OCI-M1 (cell line): ENCODE measurements at regions not wholly inside any gene's neighbourhood (a gene's known extent, or its start where the extent isn't known, plus 50 kb on each side); places are given as distances from the start of the nearest gene placed in this dataset.

Experiments
- DNase-seq: peaks from one replicate; lab custom pipeline; 2025; lab: John Stamatoyannopoulos, UW

DNA sequence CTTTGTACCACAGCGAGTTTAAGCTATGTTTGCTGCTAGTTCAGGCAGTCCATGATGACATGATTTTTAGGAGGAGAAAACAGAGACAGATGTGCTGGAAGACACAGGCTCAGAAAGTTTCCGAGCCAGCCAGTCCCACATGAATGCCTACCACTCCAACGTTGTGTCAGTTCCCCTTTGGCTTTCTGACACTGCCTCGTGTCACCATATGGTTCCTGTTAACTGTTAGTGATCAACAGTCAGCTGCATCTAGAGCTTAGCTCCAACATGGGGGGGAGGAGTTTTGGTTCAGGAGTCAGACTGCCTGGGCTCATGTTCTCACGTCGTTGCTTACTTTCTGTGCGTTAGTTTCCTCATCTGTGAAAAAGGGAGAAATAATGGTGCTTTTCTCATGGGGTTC is 343.7 kb downstream of the MID1IP1 start:
- DNase-seq = no peak

DNA sequence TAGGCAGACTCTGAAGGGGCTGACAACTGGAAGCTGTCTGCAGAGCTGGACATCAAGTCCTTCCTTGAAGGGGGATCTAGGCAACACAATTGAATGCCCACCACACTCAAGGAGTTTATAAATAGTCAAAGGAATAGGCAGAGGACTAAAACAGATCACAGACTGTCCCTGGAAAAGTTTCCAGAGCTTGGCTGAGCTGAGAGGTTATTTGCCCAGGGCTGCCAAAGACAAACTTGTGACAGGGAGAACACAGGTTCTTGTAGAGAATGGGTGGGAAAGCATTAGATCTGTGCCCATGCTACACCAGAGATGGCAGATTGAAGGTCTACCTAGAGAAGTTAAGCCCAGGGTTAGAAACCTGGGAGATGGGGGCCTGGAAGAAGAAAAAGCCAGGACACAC is 344.6 kb downstream of the MID1IP1 start:
- no peak for DNase-seq

DNA sequence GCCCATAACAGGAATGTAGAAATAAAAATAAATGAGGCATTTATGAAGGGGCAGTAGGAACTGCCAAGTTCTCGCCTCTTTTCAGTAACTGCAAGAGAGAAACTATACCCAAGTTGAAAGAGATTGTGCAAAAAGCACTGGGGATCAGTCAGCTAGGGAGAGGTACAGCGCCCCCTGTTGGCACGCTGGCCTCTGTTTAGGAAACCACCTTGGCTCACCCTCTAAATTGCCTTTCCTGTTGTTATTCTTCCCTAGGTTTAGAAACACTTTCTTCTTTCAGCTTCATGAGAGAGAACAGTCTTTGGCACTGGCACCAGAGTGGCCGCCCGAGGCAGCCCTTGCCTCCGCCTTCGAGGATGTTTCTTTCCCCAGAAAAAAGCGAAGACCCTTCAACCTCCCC is 348.5 kb downstream of the MID1IP1 start:
- peak; percentile 69 for DNase-seq

DNA sequence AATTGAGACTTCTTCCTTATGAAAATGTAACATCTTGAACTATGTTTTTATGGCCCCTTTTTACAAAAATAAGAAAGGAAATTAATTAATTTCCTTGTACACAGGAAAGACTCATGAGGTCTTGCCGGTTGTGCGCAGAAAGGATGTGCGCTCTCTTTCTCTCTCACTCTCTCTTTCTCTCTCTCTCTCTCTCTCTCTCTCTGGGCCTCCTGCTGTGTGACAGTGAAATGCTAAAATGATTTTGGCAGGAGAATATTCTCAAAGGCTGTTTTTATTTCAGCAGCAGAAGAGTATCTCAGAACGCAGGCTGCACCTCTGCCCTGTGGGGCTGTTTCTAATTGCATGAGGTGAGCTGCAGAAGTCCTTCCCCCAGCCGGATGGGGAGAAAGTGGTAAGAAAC is 349.0 kb downstream of the MID1IP1 start:
- DNase-seq = no peak

DNA sequence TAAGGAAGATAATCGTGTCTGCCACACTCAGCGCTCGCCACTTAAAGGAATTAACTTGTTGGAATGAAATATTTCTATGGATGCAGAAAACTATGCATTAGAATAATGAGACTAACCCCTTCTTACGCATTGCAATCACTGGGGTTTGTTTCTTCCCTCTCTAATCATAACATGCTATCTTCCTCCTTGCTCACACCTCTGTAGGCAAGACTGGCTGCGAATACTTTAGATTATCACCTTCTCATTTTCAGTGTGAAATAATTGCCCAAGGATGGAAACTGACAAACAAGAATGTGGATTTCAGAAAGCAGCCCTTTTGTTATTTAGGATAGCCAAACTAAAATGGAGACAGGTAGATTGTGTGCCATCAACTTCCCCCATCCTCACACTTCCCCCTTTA is 349.4 kb downstream of the MID1IP1 start:
- DNase-seq = no peak

DNA sequence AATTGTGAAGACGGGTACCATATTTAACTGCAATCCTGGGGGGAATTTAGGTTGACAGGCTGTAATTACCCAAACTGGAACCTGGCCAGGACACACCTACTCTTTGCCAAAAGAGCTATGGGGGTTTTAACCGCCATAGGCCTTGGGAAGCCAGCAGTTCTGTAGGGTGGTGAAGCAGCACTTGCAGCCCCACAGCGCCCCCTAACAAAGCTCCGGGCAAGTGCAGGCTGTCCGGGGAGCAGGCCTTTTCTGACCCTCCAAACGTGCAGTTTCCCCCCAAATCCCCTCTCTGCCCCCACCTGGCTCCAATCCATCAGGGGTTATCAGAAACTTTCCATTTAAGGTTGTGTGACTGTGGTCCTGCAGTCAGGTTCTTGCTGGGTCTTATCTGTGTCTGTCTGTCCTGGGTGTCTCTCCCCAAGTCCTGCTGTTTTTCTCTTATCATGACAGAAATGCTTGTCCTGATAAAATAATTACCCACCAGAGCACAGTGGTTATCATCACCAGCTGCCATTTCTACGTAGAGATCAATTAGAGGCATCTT is 350.9 kb downstream of the MID1IP1 start:
- DNase-seq = peak; percentile 90

DNA sequence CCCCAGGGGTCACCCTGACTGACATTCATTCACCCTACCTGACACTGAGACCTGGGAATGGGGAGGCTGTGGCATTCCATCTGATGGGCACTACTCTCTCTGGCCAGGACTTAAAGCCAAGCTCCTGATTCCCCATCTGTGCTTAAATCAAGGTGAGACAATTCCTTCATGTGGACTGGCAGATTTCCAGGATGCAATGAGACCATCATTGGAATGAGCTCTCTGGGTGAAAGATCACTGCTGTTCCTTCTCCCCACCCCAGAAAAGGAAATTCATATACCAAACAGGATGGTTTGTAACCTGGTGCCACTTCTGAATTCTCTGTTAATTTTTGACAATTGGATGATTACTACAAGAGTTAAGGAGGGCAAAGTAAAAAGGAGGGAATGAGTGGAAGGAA is 354.8 kb downstream of the MID1IP1 start:
- DNase-seq = no peak

DNA sequence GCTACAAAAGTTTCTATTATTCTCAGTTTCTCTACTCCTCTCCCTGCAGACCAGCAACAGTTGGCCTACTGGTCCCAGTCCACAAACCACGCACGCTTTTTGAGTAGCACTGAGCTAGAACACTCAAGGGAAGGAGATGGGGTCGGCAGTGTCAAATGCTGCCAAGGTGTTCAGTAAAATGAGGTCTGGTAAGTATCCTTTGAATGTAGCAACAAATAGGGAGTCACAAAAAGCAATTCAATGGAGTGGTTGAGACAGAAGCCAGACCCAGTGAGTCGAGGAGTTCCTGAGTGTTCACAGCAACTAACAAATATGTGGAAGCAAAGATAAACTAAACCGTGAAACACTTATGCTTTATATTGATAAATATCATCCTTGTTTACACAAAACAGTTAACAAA is 355.7 kb downstream of the MID1IP1 start:
- DNase-seq = no peak

DNA sequence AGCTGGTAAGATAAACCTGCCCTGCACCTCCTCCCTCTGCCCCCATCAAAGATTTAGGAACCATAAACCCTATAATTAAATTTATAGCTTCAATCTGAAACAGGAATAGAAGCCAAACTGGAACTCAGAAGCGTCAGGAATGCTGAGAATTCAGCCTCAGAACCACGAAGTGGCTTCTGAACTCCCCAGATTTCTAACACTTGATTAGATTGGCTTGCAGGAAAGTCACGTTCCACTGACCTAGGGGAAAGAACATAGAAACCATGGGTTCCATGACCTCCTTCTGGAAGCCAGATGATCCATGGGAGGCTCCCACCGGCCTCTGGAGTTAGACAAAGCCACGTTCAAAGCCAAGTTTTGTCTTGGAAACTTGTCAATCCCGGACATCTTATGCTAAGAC is 356.5 kb downstream of the MID1IP1 start:
- DNase-seq = no peak

DNA sequence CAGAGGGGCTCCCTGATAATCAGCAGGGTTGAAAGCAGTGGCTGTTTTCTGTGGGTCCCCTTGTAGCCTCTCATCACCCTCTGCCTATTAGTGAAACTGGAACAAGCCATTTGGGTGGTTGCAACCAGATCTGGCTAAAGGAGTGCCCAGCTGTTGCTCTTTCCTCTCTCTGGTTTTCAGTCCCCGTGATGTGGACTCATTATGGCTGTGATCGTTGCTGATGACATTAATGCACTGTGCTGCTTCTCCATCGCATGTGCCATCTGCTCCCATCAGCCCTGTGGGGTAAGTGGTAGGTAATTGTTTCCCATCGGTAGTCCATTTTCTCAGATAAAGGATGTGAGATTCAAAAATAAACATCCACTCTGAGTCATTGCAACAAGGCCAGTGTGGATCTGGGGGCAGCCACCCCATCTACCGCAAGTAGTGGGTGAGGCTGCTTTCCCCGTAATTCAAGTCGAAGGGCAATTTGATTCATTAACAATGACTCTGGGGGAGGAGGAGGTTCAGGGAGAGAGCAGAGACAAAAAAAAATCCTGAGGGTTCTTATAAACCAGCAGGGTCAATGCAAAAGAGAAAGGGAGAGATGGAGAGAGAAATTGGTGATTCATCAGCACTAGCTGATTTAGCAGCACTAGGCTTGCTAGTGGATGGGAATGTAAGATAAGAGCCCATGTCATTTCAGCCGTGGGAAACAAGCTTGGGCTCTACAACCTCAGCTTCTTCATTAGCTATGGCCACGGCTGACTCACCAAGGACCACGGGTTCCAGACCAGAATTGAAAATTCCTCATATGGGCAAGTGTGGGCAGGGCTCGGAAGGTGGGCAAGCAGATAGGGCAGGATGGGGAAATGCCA is 357.8 kb downstream of the MID1IP1 start:
- DNase-seq = peak; percentile 78

DNA sequence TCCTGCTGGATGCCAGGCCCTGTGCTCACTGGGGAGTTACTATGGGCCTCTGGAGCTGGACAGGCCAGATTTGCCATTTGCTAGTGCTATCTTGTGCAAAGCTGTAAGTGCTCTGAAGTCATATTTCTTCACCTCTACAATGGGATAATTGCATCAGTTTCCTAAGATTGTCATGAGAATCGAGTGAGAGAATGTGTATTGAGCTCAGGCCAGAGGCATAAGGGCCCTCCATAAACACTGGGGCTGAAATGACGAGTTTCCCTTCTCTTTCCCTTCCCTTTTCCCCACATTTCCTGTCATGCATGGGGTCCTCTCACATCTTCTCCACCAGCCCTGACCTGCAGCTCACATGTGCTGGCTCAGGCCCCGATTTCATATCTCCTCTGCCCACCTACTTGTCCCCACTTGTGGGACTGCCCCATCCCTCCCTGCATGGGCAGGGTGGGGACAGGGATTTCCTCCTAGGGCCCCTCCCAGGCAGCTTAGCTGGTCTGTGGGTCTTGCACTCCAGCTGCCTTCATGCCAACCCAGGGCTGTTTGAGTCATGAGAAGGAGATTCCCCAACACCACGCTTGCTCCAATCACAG is 358.8 kb downstream of the MID1IP1 start:
- peak; percentile 33 for DNase-seq

DNA sequence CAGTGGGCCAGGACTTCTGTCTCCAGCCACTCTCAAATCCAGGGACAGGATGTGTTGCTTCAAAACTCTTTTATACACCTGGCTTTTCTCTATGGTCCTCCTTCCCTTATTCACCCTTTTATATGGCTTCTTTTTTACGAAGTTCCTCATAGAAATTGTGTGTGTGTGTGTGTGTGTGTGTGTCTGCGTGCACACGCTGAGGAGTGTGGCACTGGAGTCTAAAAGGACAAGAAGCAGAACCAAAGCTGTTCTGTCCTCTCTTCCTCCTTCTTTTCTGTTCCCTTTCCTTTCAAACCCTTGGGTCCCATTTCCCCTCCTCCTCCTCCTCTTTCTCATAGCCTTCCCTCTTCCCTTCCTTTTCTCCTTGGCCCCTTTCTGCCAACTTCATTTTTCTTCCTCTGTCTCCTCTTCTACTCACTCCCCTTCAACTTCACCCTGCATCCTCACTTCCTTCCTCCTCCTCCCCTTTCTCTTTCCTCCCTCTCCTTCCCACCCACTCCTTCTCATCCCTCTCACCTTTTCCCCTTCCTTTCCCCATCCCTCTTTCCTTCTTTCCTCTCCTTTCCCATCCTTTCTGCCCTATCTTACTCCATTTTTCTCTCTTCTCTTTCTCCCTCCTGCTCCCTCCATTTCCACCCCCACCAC is 360.5 kb downstream of the MID1IP1 start:
- no peak for DNase-seq

DNA sequence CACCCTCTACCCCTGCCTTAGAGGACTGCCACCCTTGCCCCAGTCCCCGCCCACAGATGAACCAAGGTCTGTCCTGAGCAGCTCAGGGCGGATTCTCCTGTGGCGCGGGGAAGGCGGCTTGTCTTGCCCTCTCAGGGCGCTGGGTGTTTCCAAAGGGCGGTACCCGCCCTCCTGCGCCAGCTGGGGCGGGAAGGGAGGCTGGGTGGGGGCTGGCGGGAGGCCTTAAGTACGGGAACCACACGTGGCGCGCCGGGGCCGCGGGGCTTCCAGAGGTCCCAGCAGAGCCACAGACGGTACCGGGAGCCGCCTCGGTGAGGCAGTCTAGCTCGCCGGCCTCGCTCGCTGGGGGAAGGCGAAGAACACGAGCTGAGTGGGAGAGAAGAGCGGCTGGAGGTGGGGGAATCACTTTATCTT is 361.1 kb downstream of the MID1IP1 start:
- no peak for DNase-seq

DNA sequence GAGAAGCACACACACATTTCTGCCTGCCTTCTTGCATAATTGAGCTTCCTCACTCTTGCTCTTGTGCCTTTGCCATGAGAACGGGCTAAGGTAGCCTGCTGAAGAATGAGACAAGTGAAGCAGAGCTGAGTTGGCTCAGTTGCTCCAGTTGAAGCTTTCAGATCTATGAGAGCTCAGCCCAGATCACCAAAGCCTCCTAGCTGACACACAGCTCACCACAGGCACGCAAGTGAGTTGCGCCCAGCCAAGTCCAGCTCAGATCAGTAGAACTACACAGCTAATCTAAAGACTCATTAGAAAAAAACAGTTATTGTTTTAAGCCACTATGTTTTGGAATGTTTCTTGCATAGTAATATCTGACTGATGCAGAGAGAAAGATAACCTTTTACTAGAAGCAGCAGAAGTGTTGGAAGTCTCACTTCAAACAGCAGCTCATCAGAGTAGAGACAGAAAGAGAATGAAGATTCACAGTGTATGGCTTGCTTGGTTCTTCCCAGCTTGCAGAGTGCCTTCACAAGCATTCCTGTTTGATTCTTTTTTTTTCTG is 362.4 kb downstream of the MID1IP1 start:
- no peak for DNase-seq

DNA sequence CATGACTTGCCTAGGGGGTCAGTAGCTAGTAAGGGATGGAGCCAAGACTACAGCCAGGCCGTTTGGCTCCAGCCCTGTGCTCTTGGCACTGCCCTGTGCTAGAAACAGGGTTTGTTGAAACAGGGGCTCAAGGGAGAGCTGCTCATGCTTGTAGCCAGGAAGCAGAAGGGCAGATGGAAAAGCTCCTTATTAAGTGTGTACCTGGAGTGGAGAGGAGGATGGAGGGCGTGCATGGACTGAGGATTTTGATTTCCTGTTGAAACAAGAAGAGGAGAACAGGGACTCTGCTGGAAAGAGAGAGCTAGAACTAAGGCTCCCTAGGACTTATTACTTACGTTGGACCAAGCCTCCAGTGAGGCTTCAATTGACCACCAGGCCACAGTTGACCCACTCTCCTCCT is 363.0 kb downstream of the MID1IP1 start:
- DNase-seq = no peak

DNA sequence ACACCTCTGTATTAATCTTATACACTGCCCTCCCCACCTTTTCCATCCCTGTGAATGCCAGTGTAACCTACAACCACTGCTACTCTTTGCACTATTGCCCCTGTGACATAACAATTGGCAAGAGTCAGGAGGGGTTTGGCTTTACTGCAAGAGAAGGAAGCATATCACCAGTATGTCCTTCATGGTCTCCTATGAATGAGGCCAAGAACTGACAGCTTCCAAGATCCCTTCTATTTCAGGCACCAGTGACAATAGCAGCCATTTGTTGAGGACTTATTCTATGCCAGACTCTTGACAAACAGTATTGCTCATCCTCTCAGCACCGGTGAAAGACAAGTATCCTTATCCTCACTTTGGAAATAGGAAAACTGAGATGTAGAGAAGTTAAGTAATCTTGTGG is 363.9 kb downstream of the MID1IP1 start:
- no peak for DNase-seq

DNA sequence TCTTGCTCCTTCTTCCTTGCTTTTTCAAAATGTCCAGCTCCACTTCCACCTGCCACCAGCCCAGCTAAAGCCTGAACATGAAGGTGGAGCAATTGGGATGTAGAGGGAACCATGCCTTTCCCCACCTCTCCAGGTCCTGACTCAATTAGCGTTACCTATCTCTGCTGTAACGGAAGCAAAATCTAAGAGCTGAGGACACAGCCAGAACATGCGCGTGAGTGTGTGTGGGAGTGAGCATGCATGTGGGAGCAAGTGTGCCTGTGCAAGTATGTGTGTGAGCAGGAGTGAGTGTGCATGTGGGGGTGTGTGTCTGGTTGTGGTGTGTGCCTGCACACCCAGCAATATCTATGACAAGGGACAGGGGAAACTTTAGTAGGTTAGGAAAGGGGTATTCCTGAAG is 364.5 kb downstream of the MID1IP1 start:
- no peak for DNase-seq

DNA sequence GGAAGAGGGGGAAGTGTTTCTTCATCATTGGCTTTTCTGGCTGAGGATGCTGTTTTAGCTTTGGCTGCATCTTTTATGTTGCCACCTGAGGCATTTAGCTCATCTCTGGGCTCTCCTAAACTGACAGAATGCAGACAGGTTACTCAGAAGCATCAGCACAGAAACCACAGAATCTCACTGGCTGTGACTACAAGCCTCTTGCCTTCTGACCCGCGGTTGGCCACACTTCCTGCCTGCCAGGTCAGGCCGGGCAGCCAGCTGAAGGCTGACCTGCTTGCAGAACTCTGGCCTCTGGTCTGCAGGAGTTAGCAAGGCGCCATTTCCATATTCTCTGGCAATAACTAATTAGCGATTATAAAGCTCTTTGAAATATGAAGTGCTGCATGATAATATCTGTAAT is 366.5 kb downstream of the MID1IP1 start:
- no peak for DNase-seq

DNA sequence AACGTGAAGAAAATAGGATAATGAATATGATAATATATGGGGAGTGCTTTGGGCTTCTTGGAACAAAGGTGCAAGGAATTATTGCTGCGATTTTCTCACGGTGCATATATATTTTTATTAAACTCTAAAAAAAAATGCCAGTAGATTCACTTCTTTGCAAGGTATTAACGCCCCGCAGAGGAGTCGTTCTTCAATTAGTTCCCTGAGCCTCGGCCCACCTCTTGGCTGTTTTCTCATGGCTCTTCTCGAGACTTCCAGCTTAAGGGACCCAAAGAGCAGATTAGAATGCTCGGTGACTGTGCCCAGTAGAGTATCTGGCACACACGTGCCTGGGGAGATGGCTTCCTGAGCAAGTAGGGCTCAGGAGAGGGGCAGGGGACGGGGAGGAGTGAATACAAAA is 367.4 kb downstream of the MID1IP1 start:
- no peak for DNase-seq

DNA sequence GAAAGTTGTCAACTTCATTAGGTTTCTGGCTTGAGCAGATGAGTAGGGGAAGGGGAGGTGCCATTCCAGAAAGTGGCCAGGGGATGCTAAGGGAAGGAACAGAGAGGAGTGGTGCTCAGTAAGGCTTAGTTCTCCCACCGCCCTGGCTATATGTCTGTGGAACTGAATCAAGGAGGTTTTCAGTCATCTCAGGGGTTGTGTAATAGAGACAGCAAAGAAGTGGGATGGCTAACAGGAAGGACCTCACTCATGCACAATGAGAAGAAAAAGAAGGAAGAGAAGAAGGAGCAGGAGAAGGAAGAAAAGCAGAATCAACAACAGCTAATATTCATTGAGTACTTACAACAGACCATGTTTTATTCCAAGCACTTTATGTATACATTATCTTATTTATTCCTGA is 368.7 kb downstream of the MID1IP1 start:
- DNase-seq = no peak

DNA sequence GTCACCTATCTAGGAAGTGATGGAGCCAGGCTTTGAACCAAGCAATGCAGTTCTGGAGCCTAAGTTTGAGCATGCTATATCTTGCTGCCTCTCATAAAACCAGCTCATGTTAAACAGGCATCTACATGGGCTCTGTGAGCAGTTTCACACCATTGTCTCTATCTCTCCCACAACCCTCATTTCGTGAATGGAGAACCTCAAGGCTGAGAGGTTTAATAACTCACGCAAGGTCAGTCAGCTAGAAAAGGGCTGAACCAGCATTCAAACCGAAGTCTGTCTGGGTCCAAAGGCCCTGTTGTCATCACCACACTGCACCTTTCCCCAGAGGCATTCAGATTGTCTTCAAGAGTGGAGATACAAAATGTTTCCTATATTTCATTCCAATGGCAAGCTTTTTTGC is 369.2 kb downstream of the MID1IP1 start:
- no peak for DNase-seq

DNA sequence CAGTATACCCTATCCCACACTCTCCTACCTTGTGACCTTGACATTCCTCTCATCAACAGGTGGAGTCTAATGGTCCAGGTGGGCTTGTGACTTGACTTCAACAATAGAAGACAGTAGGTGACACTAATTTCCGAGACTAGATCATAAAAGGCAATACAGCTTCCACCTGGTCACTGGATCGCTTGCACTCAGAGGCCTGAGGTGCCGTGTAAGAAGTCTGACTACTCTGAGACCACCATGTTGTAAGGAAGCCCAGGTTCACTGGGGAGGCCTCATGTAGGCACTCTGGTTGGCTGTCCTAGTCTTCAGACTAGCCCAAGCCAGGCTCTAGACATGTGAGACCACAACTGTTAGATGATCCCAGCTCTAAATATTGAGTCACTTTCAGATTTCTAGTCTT is 370.4 kb downstream of the MID1IP1 start:
- no peak for DNase-seq

DNA sequence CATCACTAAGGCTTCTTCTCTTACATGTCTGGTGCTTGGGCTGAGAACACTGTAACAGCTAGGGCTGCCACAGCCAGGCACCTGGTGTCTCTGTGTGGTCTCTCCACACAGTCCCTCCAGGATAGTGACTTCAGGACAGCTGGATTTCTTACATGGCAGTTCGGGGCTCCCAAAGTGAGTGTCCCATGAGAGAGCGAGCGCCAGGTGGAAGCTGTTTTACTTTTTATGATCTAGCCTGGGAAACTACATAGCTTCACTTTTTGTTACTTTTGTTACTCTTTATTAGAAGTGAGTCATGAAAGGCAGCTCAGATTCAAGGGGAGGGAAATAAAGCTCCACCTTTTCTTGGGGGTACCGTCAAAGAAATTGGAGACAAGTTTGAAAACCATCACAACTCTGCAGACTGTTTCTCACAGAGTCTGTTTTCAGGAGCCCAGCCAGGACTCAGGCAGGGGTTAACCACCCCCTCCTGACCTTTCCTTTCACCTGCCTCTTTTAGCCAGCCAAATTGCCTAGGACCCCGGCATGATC is 373.0 kb downstream of the MID1IP1 start:
- DNase-seq = no peak
